GM23248 (cell line): ENCODE measurements at regions not wholly inside any gene's neighbourhood (a gene's known extent, or its start where the extent isn't known, plus 50 kb on each side); places are given as distances from the start of the nearest gene placed in this dataset.

ENCODE experiments used
- DNase-seq: peaks from one replicate; pipeline ENCODE4 v3.0.0-alpha.2; 2015
- H2AFZ ChIP-seq: fragments of 200-600 bp; sonication (generic); 2 replicates; pipeline ENCODE4 v1.6.1; 2016; ENCODE audit warnings: antibody characterized with exemption
- H3F3A ChIP-seq: fragments of 200-600 bp; sonication (generic); 2 replicates; pipeline ENCODE4 v1.6.1; 2016; ENCODE audit warnings: mild to moderate bottlenecking, antibody characterized with exemption, mixed run types; ENCODE audit not compliant: insufficient read depth
- H3K27ac ChIP-seq: fragments of 200-600 bp; sonication (generic); 2 replicates; pipeline ENCODE4 v1.5.1; 2016; ENCODE audit warnings: mild to moderate bottlenecking
- H3K27me3 ChIP-seq: fragments of 200-600 bp; sonication (generic); replicated peaks from 2 replicates; pipeline ENCODE4 v1.6.1; 2016; ENCODE audit warnings: mild to moderate bottlenecking; ENCODE audit not compliant: insufficient read depth
- H3K36me3 ChIP-seq: fragments of 200-600 bp; sonication (generic); 2 replicates; pipeline ENCODE4 v1.6.1; 2016; ENCODE audit warnings: low read depth, mild to moderate bottlenecking
- H3K4me1 ChIP-seq: fragments of 200-600 bp; sonication (generic); 2 replicates; pipeline ENCODE4 v1.6.1; 2016; ENCODE audit warnings: mild to moderate bottlenecking; ENCODE audit not compliant: insufficient read depth
- H3K4me2 ChIP-seq: fragments of 200-600 bp; sonication (generic); one replicate; pipeline ENCODE4 v1.6.1; 2016; ENCODE audit warnings: mild to moderate bottlenecking; ENCODE audit not compliant: unreplicated experiment
- H3K4me3 ChIP-seq: fragments of 200-600 bp; sonication (generic); 2 replicates; pipeline ENCODE4 v1.5.1; 2016; ENCODE audit warnings: mild to moderate bottlenecking
- H3K79me2 ChIP-seq: fragments of 200-600 bp; sonication (generic); 2 replicates; pipeline ENCODE4 v1.6.1; 2016; ENCODE audit warnings: mild to moderate bottlenecking; ENCODE audit not compliant: insufficient read depth
- H3K9ac ChIP-seq: fragments of 200-600 bp; sonication (generic); 2 replicates; pipeline ENCODE4 v1.6.1; 2016; ENCODE audit warnings: mild to moderate bottlenecking
- H3K9me2 ChIP-seq: fragments of 200-600 bp; sonication (generic); 2 replicates; pipeline ENCODE4 v1.6.1; 2016; ENCODE audit warnings: mixed run types, mild to moderate bottlenecking, moderate library complexity; ENCODE audit not compliant: insufficient read depth
- H3K9me3 ChIP-seq: fragments of 200-600 bp; sonication (generic); one replicate; pipeline ENCODE4 v1.6.1; 2017; ENCODE audit warnings: low read depth
- H4K20me1 ChIP-seq: fragments of 200-600 bp; sonication (generic); 2 replicates; pipeline ENCODE4 v1.6.0; 2016; ENCODE audit not compliant: insufficient read depth
- EZH2 ChIP-seq: fragments of 200-600 bp; sonication (generic); IDR thresholded peaks from 2 replicates; pipeline ENCODE4 v1.6.1; 2018; ENCODE audit warnings: antibody characterized with exemption, mild to moderate bottlenecking; ENCODE audit not compliant: insufficient read depth, poor library complexity, severe bottlenecking
- EZH2phosphoT487 ChIP-seq: fragments of 200-600 bp; sonication (generic); IDR thresholded peaks from 2 replicates; pipeline ENCODE4 v1.6.1; 2018; ENCODE audit warnings: antibody characterized with exemption, moderate library complexity, mild to moderate bottlenecking, low read depth; ENCODE audit not compliant: insufficient read depth
- WGBS, 2 experiments: methylation state at CpG; one replicate each; pipeline ENCODE4 v1.1.6; 2015 to 2017; ENCODE audit warnings: low lambda C conversion rate in 2 of 2, low coverage in 1 of 2; ENCODE audit errors: missing lambda C conversion rate in 2 of 2; 5-methylcytosine and 5-hydroxymethylcytosine counted together
- in situ Hi-C: fragments of 300-500 bp; cut with MboI; formaldehyde crosslinking; loops from 2 replicates; pipeline ENCODE4 v1.15.0; 2020

DNA sequence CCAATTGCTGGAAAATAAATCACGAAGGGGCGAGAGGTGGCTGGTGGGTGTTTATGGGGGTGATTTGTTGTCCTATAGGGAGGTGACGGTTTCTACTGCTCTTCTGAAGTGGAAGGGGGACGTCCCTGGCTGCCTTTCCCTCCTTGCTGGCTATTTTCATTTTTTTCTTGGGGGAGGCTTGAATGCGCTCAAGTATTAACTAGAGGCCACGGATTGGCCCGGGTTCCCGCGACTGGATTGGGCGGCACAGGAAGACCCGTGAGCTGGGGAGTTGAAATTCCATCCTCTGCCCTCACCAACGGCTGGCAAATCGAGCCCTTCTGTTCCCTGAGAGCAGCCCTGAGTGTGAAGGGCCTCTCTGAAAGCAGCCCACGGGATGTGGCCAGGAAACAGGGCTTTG lies 176.5 kb upstream of the SPRED2 start:
- WGBS, 2 experiments = 61 to 69% methylated on average over 14 of the region's 14 CpGs
- Histone ChIP-seq H3K4me1 (0 out of 2 replicates have a peak, but pooled peaks cover 3% of the 10 kb centered on the region), H3K9ac (no peak overlapping the region), H3K9me3 (no peaks in the 10 kb centered on the region), H3K27me3 (no peaks in the 10 kb centered on the region), H4K20me1 (no peaks in the 10 kb centered on the region), H2AFZ (no peak overlapping the region), H3K9me2 (no peaks in the 10 kb centered on the region), H3F3A (no peaks in the 10 kb centered on the region), H3K79me2 (no peaks in the 10 kb centered on the region), H3K4me3 (no peak overlapping the region), H3K36me3 (no peaks in the 10 kb centered on the region), H3K4me2 (no peak overlapping the region), H3K27ac (no peak overlapping the region)
- TF ChIP-seq EZH2phosphoT487 (no peak), EZH2 (no peak)
- in situ Hi-C loops = no loop called here
- DNase-seq = no peak

DNA sequence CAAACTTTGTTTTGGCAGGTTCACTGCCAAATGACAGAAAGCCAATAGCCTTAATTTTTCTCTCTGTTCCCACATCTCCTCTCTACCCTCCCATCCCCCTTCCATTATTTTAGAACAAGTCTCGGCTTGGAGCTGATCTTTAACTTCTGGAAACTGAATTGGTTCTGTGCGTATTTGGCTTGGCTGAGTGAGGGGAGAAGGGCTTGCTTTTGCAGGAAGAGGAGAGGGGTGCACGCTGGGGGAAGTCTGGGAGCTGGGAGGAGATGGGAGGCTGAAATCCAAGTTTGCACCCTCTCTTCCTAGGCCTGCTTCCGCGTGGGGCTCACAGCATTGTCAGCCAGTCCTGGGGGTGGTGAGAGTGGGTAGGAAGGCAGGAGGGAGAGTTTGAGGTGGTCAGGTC lies 176.1 kb upstream of the SPRED2 start:
- 57 to 63% methylated on average over 5 of the region's 5 CpGs for WGBS, 2 experiments
- no peak overlapping the region for H2AFZ ChIP-seq
- DNase-seq = no peak
- no peaks in the 10 kb centered on the region for H3K9me2 ChIP-seq
- H3K4me1 ChIP-seq = 0 out of 2 replicates have a peak, but pooled peaks cover 3% of the 10 kb centered on the region
- no peaks in the 10 kb centered on the region for H3K27me3 ChIP-seq
- H3K27ac ChIP-seq = no peak overlapping the region
- in situ Hi-C loops = no loop called here
- H4K20me1 ChIP-seq = no peaks in the 10 kb centered on the region
- TF ChIP-seq EZH2 (no peak), EZH2phosphoT487 (no peak)
- H3K36me3 ChIP-seq = no peaks in the 10 kb centered on the region
- H3F3A ChIP-seq = no peaks in the 10 kb centered on the region
- no peak overlapping the region for H3K4me2 ChIP-seq
- H3K4me3 ChIP-seq = no peak overlapping the region
- H3K9me3 ChIP-seq = no peaks in the 10 kb centered on the region
- H3K9ac ChIP-seq = no peak overlapping the region
- H3K79me2 ChIP-seq = no peaks in the 10 kb centered on the region

DNA sequence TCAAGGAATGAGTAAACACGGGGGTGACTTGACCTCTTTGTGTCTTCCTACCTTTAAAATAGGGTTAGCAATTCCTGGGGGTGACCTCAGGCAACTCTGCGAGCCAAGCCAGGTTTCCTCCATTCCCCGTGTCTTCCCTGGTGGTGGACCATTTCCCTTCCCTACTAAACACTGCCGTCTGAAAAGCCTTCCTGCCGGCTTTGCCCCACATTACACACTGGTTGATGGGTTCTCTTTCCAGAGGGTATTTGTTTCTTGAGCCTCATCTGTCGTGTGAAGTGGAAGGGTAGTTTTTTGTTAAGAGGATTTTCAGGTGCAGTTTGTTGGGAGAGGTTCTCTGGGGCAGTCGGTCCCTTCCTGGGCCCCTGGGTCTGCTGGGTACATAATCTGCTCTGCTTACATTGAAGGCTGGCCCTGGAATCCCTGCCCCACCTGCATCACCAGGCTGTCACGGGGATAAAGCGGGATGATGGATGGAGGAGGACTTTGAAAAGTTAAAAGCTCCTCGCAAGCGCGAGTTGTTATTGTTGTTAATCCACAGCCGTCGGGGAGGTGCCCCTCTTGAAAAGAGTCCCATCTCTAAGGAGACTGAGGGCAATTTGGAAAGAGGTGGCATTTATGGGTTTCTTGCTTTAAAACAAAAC lies 175.4 kb upstream of the SPRED2 start:
- Histone ChIP-seq H3K36me3 (no peaks in the 10 kb centered on the region), H3K27me3 (no peaks in the 10 kb centered on the region), H3K9me2 (no peaks in the 10 kb centered on the region), H3K4me3 (no peak overlapping the region), H3K27ac (no peak overlapping the region), H2AFZ (no peak overlapping the region), H3K9ac (no peak overlapping the region), H3K79me2 (no peaks in the 10 kb centered on the region), H3K9me3 (no peaks in the 10 kb centered on the region), H3K4me2 (no peak overlapping the region), H3K4me1 (0 out of 2 replicates have a peak, but pooled peaks cover 3% of the 10 kb centered on the region), H4K20me1 (no peaks in the 10 kb centered on the region), H3F3A (no peaks in the 10 kb centered on the region)
- TF ChIP-seq EZH2phosphoT487 (no peak), EZH2 (no peak)
- 77 to 78% methylated on average over 14 of the region's 14 CpGs for WGBS, 2 experiments
- in situ Hi-C loops = no loop called here
- DNase-seq = no peak

GRCh38 chr2:65605743-65606058 lies 173.3 kb upstream of the SPRED2 start:
- Histone ChIP-seq H3K4me1 (0 out of 2 replicates have a peak, but pooled peaks cover 3% of the 10 kb centered on the region), H3K36me3 (no peaks in the 10 kb centered on the region), H3K9me2 (no peaks in the 10 kb centered on the region), H2AFZ (no peak overlapping the region), H3K9me3 (no peaks in the 10 kb centered on the region), H3K27me3 (no peaks in the 10 kb centered on the region), H3K27ac (no peak overlapping the region), H3K79me2 (no peaks in the 10 kb centered on the region), H3K9ac (no peak overlapping the region), H3F3A (no peaks in the 10 kb centered on the region), H3K4me2 (no peak overlapping the region), H3K4me3 (no peak overlapping the region), H4K20me1 (no peaks in the 10 kb centered on the region)
- in situ Hi-C loops = no loop called here
- TF ChIP-seq EZH2 (no peak), EZH2phosphoT487 (no peak)
- DNase-seq = no peak

DNA sequence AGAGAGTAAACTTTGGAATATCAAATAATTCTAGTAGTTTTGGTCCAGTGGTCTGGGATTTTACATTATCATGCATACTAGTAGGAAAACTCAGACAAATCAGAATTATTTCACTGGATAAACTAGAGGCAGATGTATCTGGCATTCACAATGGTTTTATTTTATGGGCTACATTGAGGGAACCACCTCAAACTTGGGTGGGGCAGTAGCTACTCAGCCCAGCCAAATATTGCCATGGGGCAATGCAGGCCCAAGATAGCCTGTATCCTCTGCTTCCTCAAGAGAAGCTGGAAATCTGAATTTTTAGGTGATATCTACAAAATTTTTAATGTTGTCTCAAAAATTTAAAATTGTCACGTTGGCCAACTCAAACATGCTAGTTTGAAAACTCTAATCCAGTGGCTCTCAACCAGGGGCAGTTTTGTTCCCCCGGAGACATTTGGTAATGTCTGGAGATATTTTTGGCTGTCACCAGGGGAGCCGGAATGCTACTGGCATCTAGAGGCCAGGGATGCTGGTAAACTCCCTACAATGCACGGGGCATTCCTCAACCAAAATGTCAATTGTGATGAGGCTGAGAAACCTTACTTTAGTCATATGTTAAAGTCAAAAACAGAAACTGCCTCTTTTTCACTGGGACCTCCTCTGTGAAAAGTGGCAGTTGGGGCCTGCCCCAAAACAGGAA lies 172.8 kb upstream of the SPRED2 start:
- in situ Hi-C loops = no loop called here
- no peak overlapping the region for H3K27ac ChIP-seq
- no peaks in the 10 kb centered on the region for H3F3A ChIP-seq
- H3K4me3 ChIP-seq = no peak overlapping the region
- no peaks in the 10 kb centered on the region for H3K36me3 ChIP-seq
- no peaks in the 10 kb centered on the region for H4K20me1 ChIP-seq
- no peaks in the 10 kb centered on the region for H3K9me3 ChIP-seq
- no peak for DNase-seq
- 0 out of 2 replicates have a peak, but pooled peaks cover 3% of the 10 kb centered on the region for H3K4me1 ChIP-seq
- H2AFZ ChIP-seq = no peak overlapping the region
- TF ChIP-seq EZH2phosphoT487 (no peak), EZH2 (no peak)
- H3K27me3 ChIP-seq = no peaks in the 10 kb centered on the region
- 24 to 30% methylated on average over 4 of the region's 4 CpGs for WGBS, 2 experiments
- no peak overlapping the region for H3K4me2 ChIP-seq
- H3K9me2 ChIP-seq = no peaks in the 10 kb centered on the region
- H3K79me2 ChIP-seq = no peaks in the 10 kb centered on the region
- no peak overlapping the region for H3K9ac ChIP-seq
